SU-DHL-6 (cell line): ENCODE measurements at regions not wholly inside any gene's neighbourhood (a gene's known extent, or its start where the extent isn't known, plus 50 kb on each side); places are given as distances from the start of the nearest gene placed in this dataset.

Experiments
- H2AFZ ChIP-seq: fragments of 200-600 bp; sonication (generic); 2 replicates; pipeline ENCODE4 v1.6.1; 2014; ENCODE audit warnings: low read depth, mild to moderate bottlenecking, moderate library complexity, mixed read lengths, antibody characterized with exemption, low read length; ENCODE audit not compliant: severe bottlenecking
- H3F3A ChIP-seq: fragments of 200-600 bp; shearing (Covaris generic); 2 replicates; pipeline ENCODE4 v1.6.0; 2016; ENCODE audit warnings: antibody characterized with exemption, mild to moderate bottlenecking; ENCODE audit not compliant: insufficient read depth
- H3K27ac ChIP-seq: fragments of 200-600 bp; sonication (generic); 2 replicates; pipeline ENCODE4 v1.5.1; 2016; ENCODE audit warnings: low read depth, mild to moderate bottlenecking, low read length, moderate library complexity, mixed read lengths
- H3K27me3 ChIP-seq: fragments of 200-600 bp; sonication (generic), shearing (Covaris generic); 2 replicates; pipeline ENCODE4 v1.6.0; 2014; ENCODE audit warnings: mild to moderate bottlenecking, low read length
- H3K36me3 ChIP-seq: fragments of 200-600 bp; sonication (generic); 2 replicates; pipeline ENCODE4 v1.6.1; 2014; ENCODE audit warnings: mild to moderate bottlenecking, low read length, mixed read lengths
- H3K4me2 ChIP-seq: fragments of 300-600, 200-600 bp; shearing (Covaris generic), sonication (generic); 2 replicates; pipeline ENCODE4 v1.6.0; 2014; ENCODE audit warnings: low read length, low read depth, mild to moderate bottlenecking; ENCODE audit not compliant: poor library complexity, severe bottlenecking
- H3K4me3 ChIP-seq: fragments of 200-600 bp; sonication (generic); 2 replicates; pipeline ENCODE4 v1.5.1; 2014; ENCODE audit warnings: antibody characterized with exemption, low read length, mild to moderate bottlenecking, mixed read lengths; ENCODE audit not compliant: insufficient read depth, poor library complexity, severe bottlenecking
- H3K79me2 ChIP-seq: fragments of 200-600 bp; sonication (generic); 2 replicates; pipeline ENCODE4 v1.6.1; 2014; ENCODE audit warnings: mild to moderate bottlenecking, low read length, moderate library complexity; ENCODE audit not compliant: insufficient read depth
- H3K9ac ChIP-seq: fragments of 200-600 bp; sonication (generic); 2 replicates; pipeline ENCODE4 v1.7.0; 2014; ENCODE audit warnings: mild to moderate bottlenecking, low read length
- H3K9me2 ChIP-seq: fragments of 200-600 bp; sonication (generic); replicated peaks from 2 replicates; pipeline ENCODE4 v1.6.1; 2014; ENCODE audit warnings: low read length; ENCODE audit not compliant: insufficient read depth
- H3K9me3 ChIP-seq: fragments of 200-600 bp; sonication (generic); 2 replicates; pipeline ENCODE4 v1.6.1; 2014; ENCODE audit warnings: low read length, mixed read lengths; ENCODE audit not compliant: insufficient read depth
- H4K20me1 ChIP-seq: fragments of 200-600 bp; sonication (generic); 2 replicates; pipeline ENCODE4 v1.6.1; 2014; ENCODE audit warnings: low read depth, mild to moderate bottlenecking, antibody characterized with exemption, low read length, moderate library complexity, mixed read lengths
- EZH2phosphoT487 ChIP-seq: fragments of 200-600 bp; sonication (generic), shearing (Covaris generic); conservative IDR thresholded peaks from 2 replicates; pipeline ENCODE4 v1.6.1; 2018; ENCODE audit warnings: mild to moderate bottlenecking, antibody characterized with exemption, low read length, moderate library complexity, mixed read lengths
- TF ChIP-seq, protein P1 (sequence below): fragments of 200-600 bp; sonication (generic); IDR thresholded peaks from one replicate; pipeline ENCODE4 v1.5.1; 2017; ENCODE audit warnings: antibody characterized with exemption, mild to moderate bottlenecking, low read length, moderate library complexity; ENCODE audit not compliant: insufficient read depth, poor library complexity, severe bottlenecking

DNA sequence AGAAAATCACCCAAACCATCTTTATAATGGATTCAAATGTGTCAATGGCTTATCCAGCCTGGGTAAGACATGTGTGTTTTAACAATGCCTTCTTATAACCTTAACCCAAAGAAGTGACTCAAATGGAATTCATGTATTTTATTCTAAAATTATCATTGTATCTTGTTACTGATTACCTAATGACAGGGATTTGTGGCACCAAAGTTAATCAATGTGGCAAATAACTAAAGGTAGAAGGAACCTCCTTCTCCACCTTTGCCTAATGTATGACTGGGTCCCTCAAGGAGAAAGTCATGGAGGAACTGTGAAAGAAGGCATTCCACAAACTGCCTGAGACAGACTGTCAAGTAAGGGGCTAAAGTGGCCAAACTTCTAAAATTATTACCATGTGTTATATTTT, 84.4 kb upstream of the ITGA1 start:
- H3K9ac ChIP-seq, result no peak overlapping the region
- TF ChIP-seq EZH2phosphoT487, result no peak
- TF ChIP-seq, protein P1, sequence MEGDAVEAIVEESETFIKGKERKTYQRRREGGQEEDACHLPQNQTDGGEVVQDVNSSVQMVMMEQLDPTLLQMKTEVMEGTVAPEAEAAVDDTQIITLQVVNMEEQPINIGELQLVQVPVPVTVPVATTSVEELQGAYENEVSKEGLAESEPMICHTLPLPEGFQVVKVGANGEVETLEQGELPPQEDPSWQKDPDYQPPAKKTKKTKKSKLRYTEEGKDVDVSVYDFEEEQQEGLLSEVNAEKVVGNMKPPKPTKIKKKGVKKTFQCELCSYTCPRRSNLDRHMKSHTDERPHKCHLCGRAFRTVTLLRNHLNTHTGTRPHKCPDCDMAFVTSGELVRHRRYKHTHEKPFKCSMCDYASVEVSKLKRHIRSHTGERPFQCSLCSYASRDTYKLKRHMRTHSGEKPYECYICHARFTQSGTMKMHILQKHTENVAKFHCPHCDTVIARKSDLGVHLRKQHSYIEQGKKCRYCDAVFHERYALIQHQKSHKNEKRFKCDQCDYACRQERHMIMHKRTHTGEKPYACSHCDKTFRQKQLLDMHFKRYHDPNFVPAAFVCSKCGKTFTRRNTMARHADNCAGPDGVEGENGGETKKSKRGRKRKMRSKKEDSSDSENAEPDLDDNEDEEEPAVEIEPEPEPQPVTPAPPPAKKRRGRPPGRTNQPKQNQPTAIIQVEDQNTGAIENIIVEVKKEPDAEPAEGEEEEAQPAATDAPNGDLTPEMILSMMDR, result no peak
- H3K4me3 ChIP-seq, result no peak overlapping the region
- no peaks in the 10 kb centered on the region for H3F3A ChIP-seq
- no peak overlapping the region for H3K4me2 ChIP-seq
- no peaks in the 10 kb centered on the region for H3K9me2 ChIP-seq
- H4K20me1 ChIP-seq, result no peaks in the 10 kb centered on the region
- no peak overlapping the region for H3K27ac ChIP-seq
- no peaks in the 10 kb centered on the region for H3K27me3 ChIP-seq
- no peaks in the 10 kb centered on the region for H3K36me3 ChIP-seq
- no peaks in the 10 kb centered on the region for H3K79me2 ChIP-seq
- H2AFZ ChIP-seq, result no peak overlapping the region
- H3K9me3 ChIP-seq, result no peaks in the 10 kb centered on the region

DNA sequence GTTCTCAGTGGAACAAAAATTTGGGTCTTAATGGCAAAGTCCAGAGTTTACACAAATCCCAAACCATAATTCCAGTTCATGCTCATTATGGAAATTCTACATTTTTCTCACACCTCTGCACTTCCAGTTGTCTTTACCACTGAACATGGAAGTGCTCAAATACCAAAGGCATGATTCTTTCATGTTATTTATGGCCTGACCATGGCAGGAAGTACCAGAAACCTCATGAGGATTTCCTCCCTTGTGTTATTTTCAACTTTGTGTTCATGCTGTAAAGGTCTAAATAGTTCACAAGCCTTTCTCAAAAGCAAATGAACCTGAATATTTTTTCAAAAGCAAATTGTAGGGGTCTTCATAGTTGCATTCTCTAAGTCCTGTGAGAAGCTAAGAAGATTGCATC, 82.0 kb upstream of the ITGA1 start:
- no peak overlapping the region for H3K4me2 ChIP-seq
- H3K9me2 ChIP-seq, result no peaks in the 10 kb centered on the region
- H3K27ac ChIP-seq, result no peak overlapping the region
- no peaks in the 10 kb centered on the region for H4K20me1 ChIP-seq
- H3K4me3 ChIP-seq, result no peak overlapping the region
- H2AFZ ChIP-seq, result no peak overlapping the region
- no peaks in the 10 kb centered on the region for H3K9me3 ChIP-seq
- H3K79me2 ChIP-seq, result no peaks in the 10 kb centered on the region
- no peaks in the 10 kb centered on the region for H3K36me3 ChIP-seq
- no peaks in the 10 kb centered on the region for H3K27me3 ChIP-seq
- no peak overlapping the region for H3K9ac ChIP-seq
- TF ChIP-seq EZH2phosphoT487, result no peak
- TF ChIP-seq, protein P1, result no peak
- no peaks in the 10 kb centered on the region for H3F3A ChIP-seq

DNA sequence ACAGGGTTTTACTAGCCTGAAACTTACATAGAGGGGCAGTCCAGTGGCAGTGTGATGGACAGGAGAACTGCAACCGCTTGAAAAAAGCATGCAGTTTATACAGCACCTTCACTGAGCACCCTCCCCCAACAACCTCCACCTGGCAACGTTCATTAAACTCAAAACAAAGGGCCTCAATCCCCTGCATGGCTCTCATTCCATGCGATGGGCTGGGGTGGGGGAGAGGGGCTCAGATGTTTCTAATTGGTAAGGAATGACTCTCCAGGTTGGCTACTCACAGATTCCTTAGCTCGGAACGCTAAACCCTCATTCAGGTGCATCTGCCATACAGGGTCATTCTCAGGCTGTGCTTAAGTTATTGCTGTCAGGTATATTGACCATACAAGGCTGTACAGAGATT, 80.9 kb upstream of the ITGA1 start:
- H2AFZ ChIP-seq, result no peak overlapping the region
- no peak for TF ChIP-seq EZH2phosphoT487
- TF ChIP-seq, protein P1, result no peak
- no peak overlapping the region for H3K9ac ChIP-seq
- no peaks in the 10 kb centered on the region for H3K79me2 ChIP-seq
- no peaks in the 10 kb centered on the region for H3K9me3 ChIP-seq
- H3F3A ChIP-seq, result no peaks in the 10 kb centered on the region
- no peak overlapping the region for H3K4me3 ChIP-seq
- no peak overlapping the region for H3K27ac ChIP-seq
- H4K20me1 ChIP-seq, result no peaks in the 10 kb centered on the region
- no peaks in the 10 kb centered on the region for H3K9me2 ChIP-seq
- H3K27me3 ChIP-seq, result no peaks in the 10 kb centered on the region
- H3K4me2 ChIP-seq, result no peak overlapping the region
- no peaks in the 10 kb centered on the region for H3K36me3 ChIP-seq

DNA sequence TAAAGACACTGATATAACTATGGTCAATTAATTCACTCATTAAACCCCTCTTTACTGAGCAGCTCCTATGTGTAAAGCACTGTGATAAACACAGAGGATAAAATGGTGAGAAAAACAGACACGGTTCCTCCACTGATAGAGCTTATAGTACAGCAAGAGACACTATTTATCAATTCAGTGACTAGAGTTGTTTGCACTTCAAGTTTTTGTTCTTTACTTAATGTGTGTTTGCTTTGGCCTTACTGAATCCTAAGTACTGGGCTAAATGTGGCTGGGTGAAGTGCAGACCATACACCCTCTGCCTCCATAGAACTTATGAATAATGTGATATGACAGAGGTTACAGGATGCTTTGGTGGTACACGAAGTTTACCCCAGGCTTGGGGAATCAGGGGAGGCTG, 80.1 kb upstream of the ITGA1 start:
- H4K20me1 ChIP-seq, result no peaks in the 10 kb centered on the region

More for the DNA sequence above, 80.1 kb upstream of the ITGA1 start:
- Histone ChIP-seq H2AFZ (no peak overlapping the region), H3K9me3 (no peaks in the 10 kb centered on the region), H3K27ac (no peak overlapping the region), H3K9ac (no peak overlapping the region), H3K4me3 (no peak overlapping the region), H3K4me2 (no peak overlapping the region), H3K27me3 (no peaks in the 10 kb centered on the region), H3K79me2 (no peaks in the 10 kb centered on the region), H3K36me3 (no peaks in the 10 kb centered on the region), H3K9me2 (no peaks in the 10 kb centered on the region), H3F3A (no peaks in the 10 kb centered on the region)
- TF ChIP-seq EZH2phosphoT487, result no peak
- TF ChIP-seq, protein P1, result no peak
